Loucy (cell line): ENCODE measurements at regions not wholly inside any gene's neighbourhood (a gene's known extent, or its start where the extent isn't known, plus 50 kb on each side); places are given as distances from the start of the nearest gene placed in this dataset.

Experiments used
- H2AFZ ChIP-seq: fragments of 200-600 bp; sonication (generic); 2 replicates; pipeline ENCODE4 v1.6.0; 2016; ENCODE audit warnings: antibody characterized with exemption, mild to moderate bottlenecking, low read length, moderate library complexity
- H3F3A ChIP-seq: fragments of 200-600 bp; 2 replicates; pipeline ENCODE4 v1.6.0; 2016; ENCODE audit warnings: antibody characterized with exemption, low read depth, mild to moderate bottlenecking
- H3K27me3 ChIP-seq: fragments of 200-600 bp; sonication (generic); 2 replicates; pipeline ENCODE4 v1.6.1; 2014; ENCODE audit warnings: low read length, mild to moderate bottlenecking; ENCODE audit not compliant: insufficient read depth, poor library complexity, severe bottlenecking
- H3K36me3 ChIP-seq: fragments of 200-600 bp; sonication (generic); 2 replicates; pipeline ENCODE4 v1.6.1; 2016; ENCODE audit warnings: low read length; ENCODE audit not compliant: insufficient read depth
- H3K4me1 ChIP-seq: fragments of 200-600 bp; sonication (generic); 2 replicates; pipeline ENCODE4 v1.5.1; 2014; ENCODE audit warnings: low read length, mild to moderate bottlenecking; ENCODE audit not compliant: insufficient read depth, poor library complexity, severe bottlenecking
- H3K4me2 ChIP-seq: fragments of 200-600 bp; sonication (generic); 2 replicates; pipeline ENCODE4 v1.6.0; 2014; ENCODE audit warnings: antibody characterized with exemption, low read length, low read depth, mild to moderate bottlenecking; ENCODE audit not compliant: poor library complexity, severe bottlenecking
- H3K4me3 ChIP-seq: fragments of 200-600 bp; sonication (generic); 2 replicates; pipeline ENCODE4 v1.5.1; 2014; ENCODE audit warnings: low read length, mild to moderate bottlenecking, mixed read lengths; ENCODE audit not compliant: poor library complexity, severe bottlenecking
- H3K79me2 ChIP-seq: fragments of 200-600 bp; sonication (generic); 2 replicates; pipeline ENCODE4 v1.6.1; 2014; ENCODE audit warnings: low read length; ENCODE audit not compliant: insufficient read depth
- H3K9ac ChIP-seq: fragments of 200-600 bp; sonication (generic); 2 replicates; pipeline ENCODE4 v1.6.0; 2014; ENCODE audit warnings: mild to moderate bottlenecking, low read depth, low read length, moderate library complexity; ENCODE audit not compliant: poor library complexity, severe bottlenecking
- H3K9me2 ChIP-seq: fragments of 200-600 bp; sonication (generic); replicated peaks from 2 replicates; pipeline ENCODE4 v1.6.1; 2016; ENCODE audit warnings: low read depth, low read length, mixed read lengths
- H3K9me3 ChIP-seq: fragments of 200-600 bp; sonication (generic); 2 replicates; pipeline ENCODE4 v1.6.1; 2014; ENCODE audit warnings: mild to moderate bottlenecking, antibody characterized with exemption, low read length, low read depth; ENCODE audit not compliant: insufficient read depth
- H4K20me1 ChIP-seq: fragments of 200-600 bp; sonication (generic); 2 replicates; pipeline ENCODE4 v1.6.0; 2014; ENCODE audit warnings: antibody characterized with exemption, low read length, mild to moderate bottlenecking; ENCODE audit not compliant: insufficient read depth, poor library complexity, severe bottlenecking
- EZH2phosphoT487 ChIP-seq: fragments of 200-600 bp; IDR thresholded peaks from 2 replicates; pipeline ENCODE4 v1.6.1; 2018; ENCODE audit warnings: antibody characterized with exemption, mild to moderate bottlenecking, moderate library complexity, borderline replicate concordance
- TF ChIP-seq, protein P1 (sequence below): fragments of 200-600 bp; sonication (generic); conservative IDR thresholded peaks from 2 replicates; pipeline ENCODE4 v1.5.1; 2014; ENCODE audit warnings: mild to moderate bottlenecking, antibody characterized with exemption, low read length

DNA sequence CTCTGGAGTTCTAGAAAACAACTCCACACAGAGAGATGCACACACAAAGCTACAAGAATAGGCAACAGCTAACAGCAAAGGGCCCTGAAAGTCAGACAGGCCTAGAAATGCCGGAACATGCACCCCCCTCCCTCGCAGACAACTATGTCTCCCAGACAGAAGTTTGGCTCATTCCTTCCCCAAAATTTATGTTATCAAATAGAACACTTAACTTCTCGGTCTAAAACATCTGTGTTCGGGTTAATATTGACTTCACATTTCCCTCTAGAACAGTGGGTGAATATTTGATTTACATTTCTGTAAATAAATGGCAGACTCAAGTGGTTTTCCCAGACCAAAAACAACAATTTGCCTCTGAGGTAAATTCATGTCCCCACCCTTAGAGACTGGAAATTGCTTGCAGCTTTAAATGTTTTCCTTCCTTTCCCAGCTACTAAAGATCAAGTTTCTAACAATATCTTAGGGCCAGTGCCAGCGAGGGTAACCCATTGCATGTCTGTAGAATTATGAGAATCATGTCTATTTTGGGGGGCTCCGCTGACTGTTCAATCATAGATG, 92.5 kb upstream of the INHBA start:
- Histone ChIP-seq H3K4me3 (no peak overlapping the region), H4K20me1 (no peaks in the 10 kb centered on the region), H3K9ac (no peak overlapping the region), H3K27me3 (no peaks in the 10 kb centered on the region), H3K9me3 (no peaks in the 10 kb centered on the region), H3K36me3 (no peaks in the 10 kb centered on the region), H3K79me2 (no peaks in the 10 kb centered on the region), H3K9me2 (no peaks in the 10 kb centered on the region), H3F3A (no peaks in the 10 kb centered on the region), H2AFZ (no peak overlapping the region), H3K4me2 (no peak overlapping the region), H3K4me1 (peaks cover 17% of the 10 kb centered on the region)
- TF ChIP-seq, protein P1, sequence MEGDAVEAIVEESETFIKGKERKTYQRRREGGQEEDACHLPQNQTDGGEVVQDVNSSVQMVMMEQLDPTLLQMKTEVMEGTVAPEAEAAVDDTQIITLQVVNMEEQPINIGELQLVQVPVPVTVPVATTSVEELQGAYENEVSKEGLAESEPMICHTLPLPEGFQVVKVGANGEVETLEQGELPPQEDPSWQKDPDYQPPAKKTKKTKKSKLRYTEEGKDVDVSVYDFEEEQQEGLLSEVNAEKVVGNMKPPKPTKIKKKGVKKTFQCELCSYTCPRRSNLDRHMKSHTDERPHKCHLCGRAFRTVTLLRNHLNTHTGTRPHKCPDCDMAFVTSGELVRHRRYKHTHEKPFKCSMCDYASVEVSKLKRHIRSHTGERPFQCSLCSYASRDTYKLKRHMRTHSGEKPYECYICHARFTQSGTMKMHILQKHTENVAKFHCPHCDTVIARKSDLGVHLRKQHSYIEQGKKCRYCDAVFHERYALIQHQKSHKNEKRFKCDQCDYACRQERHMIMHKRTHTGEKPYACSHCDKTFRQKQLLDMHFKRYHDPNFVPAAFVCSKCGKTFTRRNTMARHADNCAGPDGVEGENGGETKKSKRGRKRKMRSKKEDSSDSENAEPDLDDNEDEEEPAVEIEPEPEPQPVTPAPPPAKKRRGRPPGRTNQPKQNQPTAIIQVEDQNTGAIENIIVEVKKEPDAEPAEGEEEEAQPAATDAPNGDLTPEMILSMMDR, result no peak
- no peak for TF ChIP-seq EZH2phosphoT487

DNA sequence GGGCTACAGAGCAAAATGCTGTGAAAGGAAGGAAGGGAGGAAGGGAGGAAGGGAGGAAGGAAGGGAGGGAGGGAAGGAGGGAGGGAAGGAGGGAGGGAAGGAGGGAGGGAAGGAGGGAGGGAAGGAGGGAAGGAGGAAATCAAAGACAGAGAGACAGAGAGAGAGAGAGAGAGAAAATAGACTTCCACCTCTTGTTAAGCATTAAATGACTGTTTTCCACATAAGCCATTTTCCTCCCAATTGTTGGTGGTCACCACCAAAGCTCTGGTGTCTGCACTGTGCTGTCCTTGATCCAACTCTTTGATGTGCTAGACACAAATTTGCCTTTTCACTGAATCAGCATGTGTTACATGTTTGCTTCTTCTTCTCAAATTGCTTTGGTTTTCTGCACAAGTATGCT, 90.7 kb upstream of the INHBA start:
- Histone ChIP-seq H3K4me1 (peaks cover 11% of the 10 kb centered on the region), H3K9me3 (no peaks in the 10 kb centered on the region)

DNA sequence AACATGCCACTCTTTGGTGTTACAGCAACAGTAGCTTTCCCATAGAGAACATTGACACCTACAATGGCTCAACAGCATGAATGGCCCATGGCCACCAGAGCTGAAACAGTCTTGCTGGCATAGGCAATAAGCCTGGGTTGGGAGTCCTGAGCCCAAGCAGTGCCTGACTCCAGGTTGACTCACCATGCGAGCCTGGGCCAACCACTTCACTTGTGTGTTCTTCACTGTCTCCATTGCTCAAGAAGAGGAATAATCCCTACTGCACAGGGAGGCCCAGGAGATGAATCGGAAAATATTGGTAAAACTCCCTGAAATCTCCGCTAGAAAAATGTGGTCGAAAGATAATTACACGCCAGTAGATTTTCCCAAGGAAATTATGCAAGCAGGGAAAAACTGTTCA, 89.2 kb upstream of the INHBA start:
- no peaks in the 10 kb centered on the region for H3K9me2 ChIP-seq
- H2AFZ ChIP-seq, result no peak overlapping the region
- H3F3A ChIP-seq, result no peaks in the 10 kb centered on the region
- no peaks in the 10 kb centered on the region for H4K20me1 ChIP-seq
- no peak for TF ChIP-seq EZH2phosphoT487
- TF ChIP-seq, protein P1, result no peak
- H3K4me3 ChIP-seq, result no peak overlapping the region
- H3K9me3 ChIP-seq, result no peaks in the 10 kb centered on the region
- no peaks in the 10 kb centered on the region for H3K27me3 ChIP-seq
- no peaks in the 10 kb centered on the region for H3K79me2 ChIP-seq
- H3K36me3 ChIP-seq, result no peaks in the 10 kb centered on the region
- H3K4me1 ChIP-seq, result peaks cover 4% of the 10 kb centered on the region
- no peak overlapping the region for H3K9ac ChIP-seq
- no peak overlapping the region for H3K4me2 ChIP-seq

More for the DNA sequence above, 90.7 kb upstream of the INHBA start:
- no peak for TF ChIP-seq EZH2phosphoT487
- TF ChIP-seq, protein P1, result no peak
- H3K36me3 ChIP-seq, result no peaks in the 10 kb centered on the region
- no peak overlapping the region for H3K4me3 ChIP-seq
- H4K20me1 ChIP-seq, result no peaks in the 10 kb centered on the region
- no peaks in the 10 kb centered on the region for H3F3A ChIP-seq
- H3K4me2 ChIP-seq, result no peak overlapping the region
- no peaks in the 10 kb centered on the region for H3K79me2 ChIP-seq
- no peak overlapping the region for H3K9ac ChIP-seq
- no peaks in the 10 kb centered on the region for H3K9me2 ChIP-seq
- H3K27me3 ChIP-seq, result no peaks in the 10 kb centered on the region
- H2AFZ ChIP-seq, result no peak overlapping the region
